Astrocyte of the spinal cord (primary cell): ENCODE measurements at regions not wholly inside any gene's neighbourhood (a gene's known extent, or its start where the extent isn't known, plus 50 kb on each side); places are given as distances from the start of the nearest gene placed in this dataset.

Experiments used
- DNase-seq: peaks from one replicate; pipeline ENCODE4 v3.0.0; 2011; ENCODE audit warnings: low read depth, low spot score
- H3K4me3 ChIP-seq: 2 replicates; pipeline ENCODE4 v1.5.1; 2011; ENCODE audit warnings: low read depth, mild to moderate bottlenecking, low read length, moderate library complexity
- CTCF ChIP-seq: IDR thresholded peaks from 2 replicates; pipeline ENCODE4 v1.5.1; 2012; ENCODE audit warnings: low read depth, mild to moderate bottlenecking, low read length, inconsistent platforms
- in situ Hi-C: cut with HindIII; loops from 2 replicates; pipeline ENCODE4 v1.10.0; 2017; ENCODE audit warnings: low sequenced_read_pairs

DNA sequence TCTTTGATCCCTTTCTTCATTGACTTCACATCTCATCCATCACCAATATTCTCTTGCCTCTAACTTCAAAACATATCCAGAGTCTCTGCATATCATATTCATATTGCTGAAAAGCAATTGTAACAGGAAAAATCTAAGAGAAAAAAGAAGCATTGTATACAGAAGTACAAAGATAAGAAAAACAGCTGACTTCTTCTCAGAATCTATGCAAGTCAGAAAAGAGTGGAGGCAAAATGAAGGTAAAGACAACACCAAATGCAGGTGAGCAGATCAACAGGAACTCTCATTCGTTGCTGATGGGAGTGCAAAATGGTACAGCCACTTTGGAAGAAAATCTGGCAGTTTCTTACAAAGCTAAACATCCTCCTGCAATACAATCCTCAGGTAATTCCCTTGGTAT, 155.6 kb downstream of the PHF2 start:
- DNase-seq, result no peak
- no peak overlapping the region for H3K4me3 ChIP-seq
- no peak for TF ChIP-seq CTCF
- in situ Hi-C loops, result no loop called here

GRCh38 chr9:93730648-93731047, 154.3 kb downstream of the PHF2 start:
- no peak for TF ChIP-seq CTCF
- DNase-seq, result no peak
- H3K4me3 ChIP-seq, result no peak overlapping the region
- in situ Hi-C loops, result no loop called here

DNA sequence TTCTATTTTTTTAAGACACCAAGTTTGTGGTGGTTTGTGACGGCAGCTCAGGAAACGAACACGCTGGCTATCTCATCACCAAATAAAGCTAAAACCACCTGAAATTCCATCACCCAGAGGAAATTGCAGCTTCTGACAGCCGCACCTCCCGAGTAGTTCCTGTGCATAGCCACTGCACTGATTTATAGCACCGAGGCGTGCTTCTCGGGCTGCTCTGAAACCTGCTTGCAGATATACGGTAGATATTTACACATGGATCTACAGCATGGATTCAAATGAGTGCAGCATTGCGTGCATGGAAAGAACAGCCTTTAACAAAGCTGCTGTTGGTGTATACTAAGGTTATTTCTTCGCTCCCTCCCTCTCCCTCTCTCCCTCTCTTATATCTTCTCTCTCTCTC, 153.8 kb downstream of the PHF2 start:
- no peak for DNase-seq
- in situ Hi-C loops, result no loop called here
- no peak overlapping the region for H3K4me3 ChIP-seq
- TF ChIP-seq CTCF, result no peak
